ENCODE measurements at regions not wholly inside any gene's neighbourhood (a gene's known extent, or its start where the extent isn't known, plus 50 kb on each side); places are given as distances from the start of the nearest gene placed in this dataset.

- intact Hi-C loops (cut with micrococcal nuclease): no loop called here
- peaks cover 7% of the 10 kb centered on the region in 2 experiments; a peak in 3 of 5 replicates for H3K27me3 ChIP-seq (ENCODE audit: control insufficient read depth in 2 of 2, insufficient read depth in 2 of 2, low read length in 2 of 2)
- no peaks in the 10 kb centered on the region for H3K9me1 ChIP-seq (ENCODE audit: control insufficient read depth, insufficient read depth, low read length)
- H3K4me2 ChIP-seq (ENCODE audit: insufficient read depth, low read length): peak overlapping the region; percentile 24
- DNase-seq (ENCODE audit: extremely low read depth in 1 of 4, low spot score in 3 of 4) (peak in 2 of 4 experiments; percentile 7 to 21), FAIRE-seq (peak; percentile 6), ATAC-seq (no peak)
- no peaks in the 10 kb centered on the region for H4K20me1 ChIP-seq (replicated peaks; ENCODE audit: control insufficient read depth, insufficient read depth, low read length)
- H3K9ac ChIP-seq (ENCODE audit: insufficient read depth in 1 of 2, low read depth in 2 of 2, low read length in 2 of 2): no peak overlapping the region
- WGBS (ENCODE audit: insufficient coverage, low coverage, missing lambda C conversion rate): 3% methylated on average over 2 of the region's 2 CpGs
- peaks cover 0 to 5% of the 10 kb centered on the region in 2 experiments; a peak in 2 of 5 replicates for H3K4me1 ChIP-seq (replicated peaks in 1 of 2; ENCODE audit: control insufficient read depth in 2 of 2, insufficient read depth in 2 of 2, low read length in 2 of 2)
- H3K27ac ChIP-seq (ENCODE audit: extremely low read depth, low read depth, low read length): no peak overlapping the region
- CTCF ChIA-PET (ENCODE audit: low intra/inter-chr PET ratio): no interaction called here
- TF ChIP-seq FOSL1 (tag; conservative IDR thresholded peaks at IDR 0.05): 0 out of 2 replicates have a peak, but pooled peaks have one; percentile 31
- TF ChIP-seq RB1 (IDR thresholded peaks at IDR 0.05; ENCODE audit: low read depth): no peak
- peak; percentile 14 for TF ChIP-seq NFYB (IDR thresholded peaks at IDR 0.05; ENCODE audit: extremely low read depth, insufficient read length)
- no peak for TF ChIP-seq MEIS2 (IDR thresholded peaks at IDR 0.05; ENCODE audit: partially characterized antibody)
- peak; percentile 83 for TF ChIP-seq PKNOX1 (IDR thresholded peaks at IDR 0.05)
- no TSS peak for BruUV-seq (replicated peaks)
- peak overlapping the region; percentile 46; the same call in 1 of the 2 replicates for H2AFZ ChIP-seq (ENCODE audit: low read depth, low read length)
- POLR2A ChIA-PET: interaction anchor here (0.7 kb wide), 1 partner anchor 375 kb away, joined by 3 read pairs; no protein-coding TSS in a partner anchor
- no peaks in the 10 kb centered on the region for H3K79me2 ChIP-seq (ENCODE audit: control insufficient read depth, insufficient read depth, low read length)
- in situ Hi-C loops (cut with MboI): no loop called here
- H3K9me3 ChIP-seq (replicated peaks; ENCODE audit: control insufficient read depth, insufficient read depth, low read depth, low read length): no peaks in the 10 kb centered on the region
- H3K36me3 ChIP-seq (ENCODE audit: control insufficient read depth, insufficient read depth, low read length): no peaks in the 10 kb centered on the region
- no peak overlapping the region for H3K4me3 ChIP-seq
Observed at GRCh38 chr6:40725390-40725789, 138.2 kb upstream of the LRFN2 start.
